GM18498 (cell line): ENCODE measurements at regions not wholly inside any gene's neighbourhood (a gene's known extent, or its start where the extent isn't known, plus 50 kb on each side); places are given as distances from the start of the nearest gene placed in this dataset.
"Not testable (repeated sequence)": the region's sequence is repeated elsewhere in the genome, so short reads cannot be mapped to it uniquely, and the experiment has no call there.

Experiments
- ATAC-seq: cut with Tn5 transposase; IDR thresholded peaks from one replicate; pipeline ENCODE4 v1.9.1; 2021; ENCODE audit warnings: mild to moderate bottlenecking, moderate library complexity; ENCODE audit not compliant: unreplicated experiment

- no peak for ATAC-seq
These were observed 156.1 kb upstream of the NPY start for GRCh38 chr7:24127930-24128329.

GRCh38 chr7:24129597-24129996 lies 154.4 kb upstream of the NPY start:
- no peak for ATAC-seq

GRCh38 chr7:24130631-24131030 lies 153.4 kb upstream of the NPY start:
- no peak for ATAC-seq

GRCh38 chr7:24133691-24134090 lies 150.3 kb upstream of the NPY start:
- ATAC-seq: peak; percentile 63

- ATAC-seq: no peak
These were observed 149.5 kb upstream of the NPY start for GRCh38 chr7:24134535-24134934.

GRCh38 chr7:24135003-24135817 lies 148.8 kb upstream of the NPY start:
- ATAC-seq: peak; percentile 75

- ATAC-seq: no peak
These were observed 146.7 kb upstream of the NPY start for GRCh38 chr7:24137338-24137737.

GRCh38 chr7:24138343-24138742 lies 145.6 kb upstream of the NPY start:
- no peak for ATAC-seq

GRCh38 chr7:24140001-24140400 lies 144.0 kb upstream of the NPY start:
- ATAC-seq: no peak

- no peak for ATAC-seq
These were observed 142.0 kb upstream of the NPY start for GRCh38 chr7:24141874-24142509.

GRCh38 chr7:24143547-24143946 lies 140.4 kb upstream of the NPY start:
- ATAC-seq: no peak

GRCh38 chr7:24151944-24152343 lies 132.0 kb upstream of the NPY start:
- no peak for ATAC-seq

GRCh38 chr7:24152356-24152755 lies 131.6 kb upstream of the NPY start:
- no peak for ATAC-seq

- no peak for ATAC-seq
These were observed 131.0 kb upstream of the NPY start for GRCh38 chr7:24152877-24153472.

GRCh38 chr7:24157666-24158065 lies 126.3 kb upstream of the NPY start:
- no peak for ATAC-seq

GRCh38 chr7:24158975-24159374 lies 125.0 kb upstream of the NPY start:
- ATAC-seq: no peak

GRCh38 chr7:24164401-24164800 lies 119.6 kb upstream of the NPY start:
- no peak for ATAC-seq

GRCh38 chr7:24169077-24169624 lies 114.8 kb upstream of the NPY start:
- no peak for ATAC-seq

- ATAC-seq: not testable (repeated sequence)
These were observed 112.0 kb upstream of the NPY start for GRCh38 chr7:24171951-24172350.

- ATAC-seq: no peak
These were observed 111.1 kb upstream of the NPY start for GRCh38 chr7:24172856-24173255.

- no peak for ATAC-seq
These were observed 108.4 kb upstream of the NPY start for GRCh38 chr7:24175603-24176002.
